ENCODE measurements at regions not wholly inside any gene's neighbourhood (a gene's known extent, or its start where the extent isn't known, plus 50 kb on each side); places are given as distances from the start of the nearest gene placed in this dataset.

DNA sequence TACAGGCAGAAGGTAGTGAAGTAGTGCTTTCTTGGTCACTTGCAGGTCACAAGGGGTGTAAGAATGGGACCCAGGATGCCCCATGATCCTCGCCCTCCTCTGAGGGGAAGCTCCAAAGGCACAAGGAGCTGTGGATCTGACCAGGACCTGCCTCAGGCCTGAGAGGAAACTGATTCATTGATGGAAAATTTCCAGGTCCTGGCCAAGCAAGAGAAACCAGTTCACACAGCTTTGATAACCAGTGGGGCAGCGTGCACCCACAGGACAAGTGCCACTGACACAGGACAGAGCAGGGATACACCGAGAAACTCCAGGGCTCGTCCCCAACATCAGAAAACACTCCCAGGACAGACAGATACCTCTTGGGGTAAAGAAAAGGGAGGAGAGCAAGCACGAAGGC is 177.1 kb downstream of the RBM26 start:
- TF ChIP-seq, protein P1, sequence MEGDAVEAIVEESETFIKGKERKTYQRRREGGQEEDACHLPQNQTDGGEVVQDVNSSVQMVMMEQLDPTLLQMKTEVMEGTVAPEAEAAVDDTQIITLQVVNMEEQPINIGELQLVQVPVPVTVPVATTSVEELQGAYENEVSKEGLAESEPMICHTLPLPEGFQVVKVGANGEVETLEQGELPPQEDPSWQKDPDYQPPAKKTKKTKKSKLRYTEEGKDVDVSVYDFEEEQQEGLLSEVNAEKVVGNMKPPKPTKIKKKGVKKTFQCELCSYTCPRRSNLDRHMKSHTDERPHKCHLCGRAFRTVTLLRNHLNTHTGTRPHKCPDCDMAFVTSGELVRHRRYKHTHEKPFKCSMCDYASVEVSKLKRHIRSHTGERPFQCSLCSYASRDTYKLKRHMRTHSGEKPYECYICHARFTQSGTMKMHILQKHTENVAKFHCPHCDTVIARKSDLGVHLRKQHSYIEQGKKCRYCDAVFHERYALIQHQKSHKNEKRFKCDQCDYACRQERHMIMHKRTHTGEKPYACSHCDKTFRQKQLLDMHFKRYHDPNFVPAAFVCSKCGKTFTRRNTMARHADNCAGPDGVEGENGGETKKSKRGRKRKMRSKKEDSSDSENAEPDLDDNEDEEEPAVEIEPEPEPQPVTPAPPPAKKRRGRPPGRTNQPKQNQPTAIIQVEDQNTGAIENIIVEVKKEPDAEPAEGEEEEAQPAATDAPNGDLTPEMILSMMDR (IDR thresholded peaks at IDR 0.05): no peak
- Histone ChIP-seq H3K27ac (no peak overlapping the region), H3K4me1 (no peaks in the 10 kb centered on the region), H3K27me3 (peaks cover 0 to 3% (median 0%) of the 10 kb centered on the region in 7 donors), H3K9me3 (no peaks in the 10 kb centered on the region), H3K36me3 (no peaks in the 10 kb centered on the region), H3K4me3 (no peak overlapping the region)
- ATAC-seq (no peak), DNase-seq (no peak)
- WGBS, 2 donors: 71 to 79% methylated on average over 5 of the region's 5 CpGs
- intact Hi-C loops (cut with DNase I): no loop called here

DNA sequence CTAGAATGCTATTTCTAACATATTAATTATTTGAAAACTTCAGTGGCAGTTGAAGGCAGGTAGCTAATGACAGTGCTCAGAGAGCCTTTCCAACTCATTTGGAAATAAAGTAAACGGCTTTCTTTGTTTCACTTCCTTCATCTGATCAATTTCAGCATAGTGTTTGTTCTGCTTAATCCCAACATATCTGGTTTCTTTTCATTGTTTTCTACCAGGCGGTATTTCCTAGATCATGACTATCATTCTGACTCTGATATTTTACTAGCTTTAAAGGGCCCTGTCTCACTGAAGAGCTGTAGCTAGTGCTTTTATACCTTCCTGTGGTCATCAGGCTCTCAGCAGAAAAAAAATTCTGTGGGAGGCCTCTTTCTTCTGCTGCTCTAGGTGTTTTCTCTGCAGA is 178.6 kb downstream of the RBM26 start:
- peaks cover 0 to 13% (median 0%) of the 10 kb centered on the region in 7 donors for H3K27me3 ChIP-seq
- TF ChIP-seq, protein P1 (IDR thresholded peaks at IDR 0.05): no peak
- ATAC-seq: no peak
- H3K36me3 ChIP-seq: no peaks in the 10 kb centered on the region
- H3K4me1 ChIP-seq: no peaks in the 10 kb centered on the region
- intact Hi-C loops (cut with DNase I): no loop called here
- H3K9me3 ChIP-seq: no peaks in the 10 kb centered on the region
- no peak for DNase-seq
- H3K27ac ChIP-seq: no peak overlapping the region
- WGBS, 2 donors: 59 to 69% methylated on average over 2 of the region's 2 CpGs
- H3K4me3 ChIP-seq: no peak overlapping the region

DNA sequence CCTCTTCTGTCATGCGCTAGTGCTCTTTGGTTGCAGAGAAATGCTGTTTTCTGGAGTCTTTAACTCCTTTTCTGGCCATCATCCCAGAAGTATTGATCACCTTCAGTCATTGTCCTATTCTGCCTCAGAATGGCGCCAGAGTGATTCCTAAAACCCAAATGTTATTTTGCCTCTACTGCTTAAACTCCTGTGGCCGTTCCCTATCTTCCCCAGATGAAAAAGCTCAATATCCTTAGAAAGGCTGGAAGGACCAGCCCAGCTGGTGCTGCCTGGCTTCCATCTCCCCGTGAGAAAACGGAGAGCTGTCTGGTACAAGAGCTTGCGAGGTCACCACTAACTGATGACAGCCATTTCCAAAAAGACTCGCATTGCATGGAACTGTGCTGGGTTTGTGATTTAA is 179.1 kb downstream of the RBM26 start:
- 32 to 42% methylated on average over 7 of the region's 7 CpGs for WGBS, 2 donors
- no peak for ATAC-seq
- H3K27ac ChIP-seq: no peak overlapping the region
- no peaks in the 10 kb centered on the region for H3K9me3 ChIP-seq
- H3K27me3 ChIP-seq: peaks cover 0 to 13% (median 0%) of the 10 kb centered on the region in 7 donors
- no peak overlapping the region for H3K4me3 ChIP-seq
- intact Hi-C loops (cut with DNase I): no loop called here
- H3K36me3 ChIP-seq: no peaks in the 10 kb centered on the region
- no peak for DNase-seq
- H3K4me1 ChIP-seq: no peaks in the 10 kb centered on the region
- TF ChIP-seq, protein P1 (IDR thresholded peaks at IDR 0.05): no peak

DNA sequence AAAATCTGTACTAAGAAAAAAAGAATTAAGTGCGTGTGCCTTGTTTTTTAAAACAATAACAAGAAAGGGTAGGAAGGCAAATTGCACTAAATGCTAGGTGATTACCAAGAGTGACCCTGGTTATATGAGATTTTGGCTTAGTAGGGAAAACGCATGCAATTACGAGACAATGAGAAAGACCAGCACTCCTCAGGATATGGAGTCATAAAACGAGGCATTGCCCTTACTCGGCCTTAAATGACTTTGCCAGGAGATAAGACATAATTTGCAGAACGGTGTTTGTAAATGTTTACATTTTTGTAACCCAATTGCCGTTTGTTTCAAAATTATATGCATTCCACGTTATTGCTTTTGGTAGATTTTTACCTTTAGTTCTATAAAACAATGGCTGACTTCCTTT is 179.8 kb downstream of the RBM26 start:
- peaks cover 0 to 13% (median 0%) of the 10 kb centered on the region in 7 donors for H3K27me3 ChIP-seq
- TF ChIP-seq, protein P1 (IDR thresholded peaks at IDR 0.05): no peak
- no peak overlapping the region for H3K27ac ChIP-seq
- ATAC-seq (no peak), DNase-seq (no peak)
- no peaks in the 10 kb centered on the region for H3K36me3 ChIP-seq
- no peak overlapping the region for H3K4me3 ChIP-seq
- no peaks in the 10 kb centered on the region for H3K9me3 ChIP-seq
- intact Hi-C loops (cut with DNase I): no loop called here
- 61% methylated on average over 8 of the region's 8 CpGs for WGBS, 2 donors
- H3K4me1 ChIP-seq: no peaks in the 10 kb centered on the region
